ENCODE measurements at regions not wholly inside any gene's neighbourhood (a gene's known extent, or its start where the extent isn't known, plus 50 kb on each side); places are given as distances from the start of the nearest gene placed in this dataset.

- TF ChIP-seq CTCF (IDR thresholded peaks at IDR 0.05) (no peak), POLR2A (IDR thresholded peaks at IDR 0.05) (no peak)
Observed at GRCh38 chr6:25078141-25078540, 142.4 kb upstream of the RIPOR2 start.
